GM19468 (cell line): ENCODE measurements at regions not wholly inside any gene's neighbourhood (a gene's known extent, or its start where the extent isn't known, plus 50 kb on each side); places are given as distances from the start of the nearest gene placed in this dataset.
"Not testable (repeated sequence)": the region's sequence is repeated elsewhere in the genome, so short reads cannot be mapped to it uniquely, and the experiment has no call there.

Experiments
- ATAC-seq: cut with Tn5 transposase; IDR thresholded peaks from one replicate; pipeline ENCODE4 v1.9.1; 2021; ENCODE audit warnings: mild to moderate bottlenecking, moderate library complexity, moderate number of reproducible peaks; ENCODE audit not compliant: unreplicated experiment; ENCODE audit errors: extremely low read depth

- no peak for ATAC-seq
Observed at GRCh38 chr5:32916648-32917047, 205.5 kb downstream of the NPR3 start.

- ATAC-seq = no peak
Observed at GRCh38 chr5:32928761-32929160, 217.6 kb downstream of the NPR3 start.

GRCh38 chr5:32931438-32931837 lies 220.3 kb downstream of the NPR3 start:
- not testable (repeated sequence) for ATAC-seq

- ATAC-seq = no peak
Observed at GRCh38 chr5:32932241-32932935, 221.3 kb downstream of the NPR3 start.

- no peak for ATAC-seq
Observed at GRCh38 chr5:32933692-32934091, 222.6 kb downstream of the NPR3 start.

- no peak for ATAC-seq
Observed at GRCh38 chr5:32934529-32934928, 223.4 kb downstream of the NPR3 start.

GRCh38 chr5:32935283-32935682 lies 224.2 kb downstream of the NPR3 start:
- no peak for ATAC-seq

- no peak for ATAC-seq
Observed at GRCh38 chr5:32936329-32936728, 225.2 kb downstream of the NPR3 start.

GRCh38 chr5:32942225-32942989 lies 231.3 kb downstream of the NPR3 start:
- peak; percentile 67 for ATAC-seq

GRCh38 chr5:32949286-32949970 lies 238.3 kb downstream of the NPR3 start:
- no peak for ATAC-seq

GRCh38 chr5:32951003-32951402 lies 239.9 kb downstream of the NPR3 start:
- ATAC-seq = no peak

GRCh38 chr5:32951878-32952277 lies 240.8 kb downstream of the NPR3 start:
- no peak for ATAC-seq

GRCh38 chr5:32952421-32952820 lies 241.3 kb downstream of the NPR3 start:
- not testable (repeated sequence) for ATAC-seq

GRCh38 chr5:32953694-32954093 lies 242.6 kb downstream of the NPR3 start:
- no peak for ATAC-seq

- ATAC-seq = no peak
Observed at GRCh38 chr5:32955814-32956213, 244.7 kb downstream of the NPR3 start.

GRCh38 chr5:32960340-32961058 lies 249.4 kb downstream of the NPR3 start:
- no peak for ATAC-seq

GRCh38 chr5:32961059-32961415 lies 249.9 kb downstream of the NPR3 start:
- no peak for ATAC-seq

GRCh38 chr5:32964261-32964660 lies 253.1 kb downstream of the NPR3 start:
- ATAC-seq = no peak

GRCh38 chr5:32973646-32974045 lies 262.5 kb downstream of the NPR3 start:
- no peak for ATAC-seq

GRCh38 chr5:32975656-32976375 lies 264.7 kb downstream of the NPR3 start:
- ATAC-seq = no peak
